HG02885 (cell line): ENCODE measurements at regions not wholly inside any gene's neighbourhood (a gene's known extent, or its start where the extent isn't known, plus 50 kb on each side); places are given as distances from the start of the nearest gene placed in this dataset.
"Not testable (repeated sequence)": the region's sequence is repeated elsewhere in the genome, so short reads cannot be mapped to it uniquely, and the experiment has no call there.

Experiments
- ATAC-seq: cut with Tn5 transposase; IDR thresholded peaks from one replicate; pipeline ENCODE4 v1.9.1; 2021; ENCODE audit warnings: mild to moderate bottlenecking; ENCODE audit not compliant: unreplicated experiment, poor library complexity

DNA sequence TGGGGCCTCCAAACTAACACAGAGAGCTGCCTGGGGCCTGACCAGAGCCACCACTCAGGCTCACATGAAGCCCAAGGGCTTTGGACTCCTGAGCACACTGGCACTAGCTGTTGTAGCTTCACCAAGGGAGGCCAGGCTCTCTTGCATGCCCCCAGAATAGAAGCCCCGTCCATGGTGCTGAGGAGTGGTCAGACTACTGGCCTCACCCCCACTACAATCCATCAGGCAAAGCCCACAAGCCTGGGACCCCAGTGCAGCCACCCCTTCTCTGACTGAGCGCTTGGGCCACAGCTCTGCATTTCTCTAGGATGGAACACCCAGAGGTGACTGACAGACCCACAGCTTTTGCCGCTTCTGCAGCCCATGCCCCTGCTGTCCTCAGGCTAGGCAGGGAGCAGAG lies 180.8 kb downstream of the PYDC2 start:
- no peak for ATAC-seq

DNA sequence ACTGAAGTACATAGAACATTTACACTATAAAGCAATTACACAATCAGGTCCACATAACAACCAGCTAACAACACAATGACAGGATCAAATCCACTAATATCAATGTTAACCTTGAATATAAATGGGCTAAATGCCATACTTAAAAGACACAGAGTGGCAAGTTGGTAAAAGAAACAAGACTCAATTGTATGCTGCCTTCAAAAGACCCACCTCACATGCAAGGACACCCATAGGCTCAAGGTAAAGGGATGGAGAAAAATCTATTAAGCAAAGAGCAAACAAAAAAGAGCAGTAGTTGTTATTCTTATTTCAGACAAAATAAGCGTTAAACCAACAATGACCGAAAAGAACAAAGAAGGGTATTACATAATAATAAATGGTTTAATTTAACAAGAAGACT lies 183.3 kb downstream of the PYDC2 start:
- no peak for ATAC-seq

DNA sequence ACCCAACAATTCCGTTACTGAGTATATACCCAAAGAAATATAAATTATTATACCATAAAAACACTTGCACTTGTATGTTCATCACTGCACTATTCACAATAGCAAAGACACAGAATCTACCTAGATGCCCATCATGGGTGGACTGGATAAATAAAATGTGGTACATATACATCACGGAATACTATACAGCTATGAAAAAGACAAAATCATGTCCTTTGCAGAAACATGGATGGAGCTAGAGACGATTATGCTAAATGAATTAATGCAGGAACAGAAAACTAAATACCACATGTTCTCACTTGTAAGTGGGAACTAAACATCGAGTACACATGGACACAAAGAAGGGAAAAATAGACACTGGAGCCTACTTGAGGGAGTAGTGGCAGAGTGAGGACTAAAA lies 185.3 kb downstream of the PYDC2 start:
- ATAC-seq: no peak

DNA sequence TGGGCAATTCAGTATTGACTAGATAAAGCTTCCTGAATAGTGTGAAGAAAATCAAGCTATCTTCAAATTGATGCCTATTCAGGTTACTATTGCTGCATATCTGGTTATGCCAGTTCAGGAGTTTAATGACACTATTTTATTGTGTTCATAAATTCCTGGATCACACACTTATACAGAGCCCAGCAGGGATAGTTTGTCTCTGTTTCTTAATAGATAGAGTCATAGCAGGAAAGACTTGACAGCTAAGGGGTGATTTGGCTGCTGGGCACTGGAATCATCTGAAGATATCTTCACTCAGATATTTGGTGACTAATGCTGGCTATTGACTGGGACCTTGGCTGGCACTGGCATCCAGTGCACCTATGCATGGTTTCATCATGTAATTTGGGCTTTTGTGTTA lies 187.8 kb downstream of the PYDC2 start:
- ATAC-seq: no peak

DNA sequence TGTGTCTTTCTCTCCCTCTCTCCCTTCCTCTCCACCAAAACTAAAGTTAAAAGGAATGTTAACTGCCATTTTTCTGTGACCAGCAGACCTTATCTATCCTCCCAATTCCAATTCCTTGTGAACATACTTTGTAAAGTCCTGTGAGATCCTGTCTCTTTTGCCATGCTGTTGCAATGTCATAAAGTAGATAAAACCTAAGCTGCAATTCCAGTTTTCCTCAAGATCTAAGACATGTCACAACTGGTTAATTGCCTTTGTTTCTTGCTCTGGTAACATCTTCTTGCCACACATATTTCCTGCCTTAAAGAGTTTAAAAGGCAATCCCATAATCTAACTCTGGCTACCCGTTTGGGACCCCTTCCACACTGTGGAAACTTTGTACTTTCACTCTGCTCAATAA lies 188.7 kb downstream of the PYDC2 start:
- ATAC-seq: no peak

DNA sequence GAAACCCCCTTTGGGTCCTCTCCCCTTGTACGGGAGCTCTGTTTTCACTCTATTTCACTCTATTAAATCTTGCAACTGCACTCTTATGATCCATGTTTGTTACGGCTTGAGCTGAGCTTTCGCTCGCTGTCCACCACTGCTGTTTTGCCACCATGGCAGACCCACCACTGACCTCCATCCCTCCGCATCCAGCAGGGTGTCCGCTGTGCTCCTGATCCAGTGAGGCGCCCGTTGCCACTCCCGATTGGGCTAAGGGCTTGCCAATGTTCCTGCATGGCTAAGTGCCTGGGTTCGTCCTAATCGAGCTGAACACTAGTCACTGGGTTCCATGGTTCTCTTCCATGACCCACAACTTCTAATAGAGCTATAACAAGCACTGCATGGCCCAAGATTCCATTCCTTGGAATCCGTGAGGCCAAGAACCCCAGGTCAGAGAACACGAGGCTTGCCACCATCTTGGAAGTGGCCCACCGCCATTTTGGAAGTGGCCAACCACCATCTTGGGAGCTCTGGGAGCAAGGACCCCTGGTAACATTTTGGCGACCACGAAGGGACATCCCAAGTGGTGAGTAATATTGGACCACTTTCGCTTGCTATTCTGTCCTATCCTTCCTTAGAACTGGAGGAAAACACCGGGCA lies 197.9 kb downstream of the PYDC2 start:
- not testable (repeated sequence) for ATAC-seq

DNA sequence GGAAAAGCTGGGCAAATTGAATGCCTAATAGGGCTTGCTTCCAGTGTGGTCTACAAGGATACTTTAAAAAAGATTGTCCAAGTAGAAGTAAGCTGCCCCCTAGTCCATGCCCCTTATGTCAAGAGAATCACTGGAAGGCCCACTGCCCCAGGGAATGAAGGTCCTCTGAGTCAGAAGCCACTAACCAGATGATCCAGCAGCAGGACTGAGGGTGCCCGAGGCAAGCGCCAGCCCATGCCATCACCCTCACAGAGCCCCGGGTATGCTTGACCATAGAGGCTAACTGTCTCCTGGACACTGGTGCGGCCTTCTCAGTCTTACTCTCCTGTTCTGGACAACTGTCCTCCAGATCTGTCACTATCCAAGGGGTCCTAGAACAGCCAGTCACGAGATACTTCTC lies 201.2 kb downstream of the PYDC2 start:
- not testable (repeated sequence) for ATAC-seq

DNA sequence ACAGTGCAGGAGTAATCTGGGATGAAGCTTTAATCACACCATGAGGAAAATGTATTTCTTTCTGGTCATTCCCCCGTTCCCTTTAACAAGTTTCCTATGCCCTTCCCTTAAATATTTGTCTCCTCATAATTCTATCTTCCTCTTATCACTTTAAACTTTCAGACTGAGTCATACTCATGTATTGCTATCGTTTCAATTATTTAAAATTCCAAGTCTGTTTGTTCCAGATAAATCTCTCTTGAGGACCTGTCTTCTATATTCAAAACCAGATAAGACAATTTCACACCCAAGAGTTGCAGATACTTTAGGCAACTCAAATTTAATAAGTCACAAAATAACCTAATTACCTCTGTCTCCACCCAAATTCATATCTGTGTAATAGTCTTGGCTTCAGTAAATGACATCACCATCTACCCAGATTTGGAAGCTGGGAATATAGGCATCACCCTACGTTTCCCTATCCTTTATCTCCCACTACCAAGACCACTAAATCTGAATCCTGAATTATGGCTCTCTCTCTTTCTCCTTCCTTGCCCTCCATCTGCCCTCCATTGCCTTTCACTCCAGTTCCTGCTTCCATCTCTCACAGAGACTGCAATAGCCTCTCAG lies 220.1 kb downstream of the PYDC2 start:
- no peak for ATAC-seq

DNA sequence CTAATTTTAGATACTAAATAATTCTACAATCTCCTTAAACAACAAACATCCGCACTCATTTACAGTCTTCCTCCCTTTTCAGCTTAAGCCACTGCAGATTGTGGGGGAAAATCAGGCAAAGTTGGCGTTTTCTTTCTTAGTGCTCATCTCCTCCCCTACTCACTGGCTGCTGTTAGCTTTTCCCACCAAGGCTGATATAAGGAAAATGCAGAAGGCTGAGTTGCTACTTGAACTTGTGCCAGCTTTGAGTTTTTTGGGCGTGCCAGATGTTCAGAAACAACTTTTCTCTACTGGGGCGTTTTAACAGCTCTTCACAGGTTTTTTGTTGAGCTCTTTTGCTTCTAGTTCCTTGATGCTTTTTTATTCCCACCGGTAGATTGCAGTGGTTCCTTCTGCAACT lies 222.0 kb downstream of the PYDC2 start:
- ATAC-seq: no peak

DNA sequence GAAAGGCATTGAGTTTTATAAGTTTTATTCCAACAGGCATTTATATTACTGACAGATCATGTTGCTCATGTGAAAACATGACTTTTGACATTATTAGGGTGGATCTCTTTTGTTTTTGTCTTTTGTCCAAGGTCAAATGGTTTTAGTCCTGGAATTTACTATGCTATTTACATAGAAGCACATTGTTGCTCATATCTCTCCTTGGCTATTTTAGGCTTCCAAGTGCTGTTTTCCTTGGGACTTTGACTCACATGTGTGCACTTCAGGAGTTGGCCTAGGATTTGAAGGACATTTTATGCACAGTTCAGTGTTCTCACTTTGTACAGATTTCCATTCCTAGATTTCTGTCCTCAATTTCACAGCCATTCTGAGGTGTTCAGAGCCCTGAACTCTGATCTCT lies 225.7 kb downstream of the PYDC2 start:
- ATAC-seq: no peak

DNA sequence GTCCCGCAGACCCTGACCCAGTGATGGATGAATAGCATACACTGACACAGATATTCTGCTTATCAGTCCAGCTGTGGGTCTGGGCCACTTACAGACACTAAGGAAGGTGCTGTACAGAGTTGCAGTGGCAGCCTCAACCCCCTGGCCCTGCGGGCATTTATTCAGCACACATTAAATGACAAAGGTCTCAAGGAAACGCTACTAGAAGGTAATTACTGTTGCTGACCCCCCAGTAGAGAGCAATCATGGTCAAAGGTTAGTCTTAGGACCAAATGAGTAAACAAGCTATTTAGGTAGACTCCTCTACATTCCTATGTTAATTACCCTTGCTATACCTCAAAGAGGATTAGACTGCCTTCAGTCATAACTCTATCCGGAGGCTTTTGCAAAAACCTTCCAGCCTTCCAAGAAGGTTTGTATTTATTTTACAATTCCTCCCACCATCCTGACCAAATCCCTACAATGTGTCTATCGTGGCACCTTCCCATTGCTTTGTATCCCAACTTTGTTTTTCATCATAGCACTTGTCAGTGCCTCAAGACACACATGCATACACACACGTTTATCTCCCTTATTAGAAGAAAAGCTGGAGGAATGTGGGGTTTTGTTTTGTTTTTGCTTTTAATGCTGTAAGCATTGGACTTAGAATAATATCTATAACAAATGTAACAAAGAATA lies 227.9 kb downstream of the PYDC2 start:
- ATAC-seq: no peak

DNA sequence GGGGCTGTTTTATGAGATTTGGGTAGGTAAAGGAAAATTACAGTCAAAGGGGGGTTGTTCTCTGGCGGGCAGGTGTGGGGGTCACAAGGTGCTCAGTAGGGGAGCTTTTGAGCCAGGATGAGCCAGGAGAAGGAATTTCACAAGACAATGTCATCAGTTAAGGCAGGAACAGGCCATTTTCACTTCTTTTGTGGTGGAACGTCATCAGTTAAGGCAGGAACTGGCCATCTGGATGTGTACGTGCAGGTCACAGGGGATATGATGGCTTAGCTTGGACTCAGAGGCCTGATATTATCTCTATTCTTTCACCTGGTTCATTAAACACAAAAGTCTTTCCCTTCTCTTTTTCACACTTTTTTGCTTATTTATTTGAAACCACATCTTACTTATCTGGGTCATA lies 230.2 kb downstream of the PYDC2 start:
- ATAC-seq: not testable (repeated sequence)

DNA sequence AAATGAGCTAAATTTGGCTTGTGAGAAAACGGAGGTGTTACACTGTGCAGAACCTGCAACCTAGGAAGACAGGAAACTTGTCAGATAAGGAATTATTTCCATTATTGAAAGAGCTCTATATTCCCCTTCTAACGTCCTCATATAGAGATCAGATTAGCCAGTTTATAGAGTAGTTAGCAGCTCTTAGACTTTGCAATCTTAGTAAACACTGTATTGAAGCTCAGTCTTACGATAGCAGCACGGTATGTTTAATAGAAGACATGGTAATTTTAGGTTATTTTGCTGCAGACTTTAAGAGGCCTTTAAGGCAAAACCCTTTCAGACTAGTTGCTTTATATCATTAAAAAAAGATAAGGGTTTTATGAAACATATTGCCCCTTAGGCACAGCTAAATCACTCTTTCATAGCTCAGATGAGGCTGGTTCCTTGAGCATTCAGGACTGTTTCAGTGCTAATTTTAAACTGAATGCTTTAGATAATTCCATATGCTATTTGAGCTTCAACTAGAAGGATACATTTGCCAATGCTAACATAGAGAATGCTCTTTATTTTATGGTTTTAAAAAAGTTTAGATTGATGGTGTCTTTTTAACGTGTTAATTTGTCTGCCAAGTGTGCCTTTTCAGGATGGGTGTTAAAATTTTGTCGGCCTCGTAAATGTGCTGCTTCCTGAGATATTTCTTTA lies 234.3 kb downstream of the PYDC2 start:
- ATAC-seq: no peak

DNA sequence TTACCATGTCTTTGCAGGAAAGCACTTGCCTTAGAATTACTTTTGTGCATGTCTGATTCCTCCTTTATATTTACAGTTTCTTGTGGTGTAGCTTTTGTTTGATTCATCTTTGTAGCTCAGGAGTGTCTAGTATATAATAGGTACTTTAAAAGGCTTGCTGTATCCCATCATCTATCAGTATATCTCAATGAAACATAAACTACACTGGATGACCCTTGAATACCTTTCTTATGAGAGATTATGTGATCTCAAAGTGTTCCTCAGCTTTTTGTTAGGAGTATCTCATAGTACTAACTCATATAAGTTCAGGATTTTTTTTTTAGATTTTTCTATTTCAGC lies 234.8 kb downstream of the PYDC2 start:
- ATAC-seq: no peak

DNA sequence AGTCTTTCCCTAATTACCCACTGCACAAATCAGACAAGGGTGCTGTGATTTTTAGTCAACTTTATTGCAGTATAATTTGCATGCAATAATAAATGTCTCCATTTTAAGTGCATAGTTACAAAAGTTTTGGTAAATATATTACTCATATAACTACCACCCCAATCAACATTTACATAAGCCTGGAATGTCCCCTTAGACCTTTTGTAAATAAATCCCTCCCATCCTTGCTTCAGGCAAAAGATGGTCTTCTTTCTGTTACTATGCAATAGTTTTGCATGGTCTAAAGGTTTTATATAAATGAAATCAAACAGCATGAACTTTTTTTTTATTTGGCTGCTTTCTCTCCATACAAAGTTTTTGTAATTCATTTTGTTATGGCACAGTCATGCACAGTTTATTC lies 235.4 kb downstream of the PYDC2 start:
- ATAC-seq: no peak

DNA sequence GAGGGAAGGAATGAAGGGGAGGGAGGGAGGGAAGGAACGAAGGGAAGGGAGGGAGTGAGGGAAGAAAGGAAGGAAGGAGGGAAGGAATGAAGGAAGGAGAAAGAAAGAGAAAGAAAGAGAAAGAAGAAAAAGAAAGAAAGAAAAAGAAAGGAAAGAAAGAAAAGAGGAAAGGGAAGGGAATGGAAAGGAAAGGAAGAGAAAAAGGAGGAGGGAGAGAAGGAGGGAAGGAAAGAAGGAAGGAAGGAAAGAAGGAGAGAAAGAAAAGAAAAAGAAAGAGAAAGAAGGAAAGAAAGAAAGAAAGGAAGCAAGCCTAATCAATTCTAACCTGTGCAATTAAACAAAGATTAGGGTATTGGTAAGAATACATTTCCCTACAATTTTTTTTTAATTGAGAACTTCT lies 238.6 kb downstream of the PYDC2 start:
- ATAC-seq: no peak

DNA sequence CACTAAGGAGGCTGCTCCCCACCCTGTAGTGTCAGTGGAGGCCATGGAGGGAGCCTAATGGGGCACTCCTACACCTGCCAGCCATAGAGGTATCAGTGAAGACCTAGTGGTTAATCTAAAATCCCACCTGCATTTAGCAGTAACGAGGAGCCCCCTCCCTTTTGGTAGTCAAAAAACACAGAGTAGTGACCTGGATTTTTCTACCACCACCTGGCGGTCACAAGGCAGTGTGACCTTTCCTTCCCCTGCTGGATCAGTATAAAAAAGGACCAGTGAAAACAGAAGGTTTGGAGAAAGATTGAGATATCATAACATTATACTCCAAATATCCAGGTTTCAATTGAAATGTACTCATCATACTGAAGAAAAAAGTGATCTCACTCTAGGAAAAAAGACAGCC lies 241.2 kb downstream of the PYDC2 start:
- no peak for ATAC-seq

DNA sequence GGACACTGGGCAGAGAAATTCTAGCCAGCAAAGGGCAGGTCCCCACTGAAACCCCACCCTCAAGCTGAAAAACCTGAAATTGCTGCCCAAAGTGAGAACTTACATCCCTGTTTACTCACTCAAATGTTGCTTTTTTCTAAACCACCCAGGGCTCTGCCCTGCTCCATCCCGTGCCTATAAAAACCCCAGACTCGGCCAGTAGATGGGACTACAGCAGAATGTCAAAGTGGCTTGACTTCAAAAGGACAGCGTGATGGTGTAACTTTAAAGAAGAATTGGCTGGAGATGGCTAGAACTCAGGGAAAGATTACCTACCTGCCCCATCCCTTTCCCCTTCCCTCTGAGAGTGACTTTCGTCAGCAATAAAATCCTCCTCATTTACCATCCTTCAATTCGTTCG lies 246.9 kb downstream of the PYDC2 start:
- no peak for ATAC-seq

DNA sequence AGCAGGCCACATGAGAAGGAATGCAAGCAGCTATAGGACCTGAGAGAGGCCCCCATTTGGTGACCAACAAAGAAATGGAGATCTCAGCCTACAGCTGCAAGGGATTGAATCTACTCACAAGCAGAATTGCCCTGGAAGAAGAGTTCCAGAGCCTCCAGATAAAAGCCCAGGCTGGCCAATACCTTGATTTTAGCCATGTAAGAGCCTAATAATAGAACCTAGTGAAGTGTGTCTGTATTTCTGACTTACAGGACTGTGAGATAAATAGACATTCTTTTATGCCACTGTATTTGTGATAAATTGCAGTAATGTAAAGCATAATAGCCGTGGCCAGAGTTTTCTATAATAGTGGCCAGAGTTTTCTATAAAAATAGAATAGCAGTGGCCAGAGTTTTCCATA lies 254.6 kb downstream of the PYDC2 start:
- ATAC-seq: no peak

DNA sequence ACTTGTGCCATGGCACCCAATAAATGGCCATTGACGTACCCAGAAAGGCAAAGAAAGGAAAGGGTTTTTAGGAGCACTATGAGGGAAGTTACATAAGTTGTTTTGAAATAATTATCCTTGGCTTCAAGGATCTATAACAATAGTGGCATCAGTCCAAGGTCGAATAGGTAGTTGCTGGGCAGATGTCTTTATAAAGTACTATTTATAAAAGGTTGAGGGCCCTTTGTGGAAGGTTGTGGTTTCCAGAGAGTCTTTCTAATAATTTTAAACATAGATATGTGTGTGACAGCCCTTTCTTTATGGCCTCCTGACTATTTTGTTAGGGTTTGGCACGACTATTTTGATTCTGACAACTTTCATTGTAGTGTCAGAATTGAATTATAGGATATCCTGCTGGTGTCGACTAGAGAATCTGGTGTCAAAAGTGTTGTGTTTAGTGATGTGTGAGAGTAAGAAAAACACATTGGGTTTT lies 260.5 kb downstream of the PYDC2 start:
- no peak for ATAC-seq

DNA sequence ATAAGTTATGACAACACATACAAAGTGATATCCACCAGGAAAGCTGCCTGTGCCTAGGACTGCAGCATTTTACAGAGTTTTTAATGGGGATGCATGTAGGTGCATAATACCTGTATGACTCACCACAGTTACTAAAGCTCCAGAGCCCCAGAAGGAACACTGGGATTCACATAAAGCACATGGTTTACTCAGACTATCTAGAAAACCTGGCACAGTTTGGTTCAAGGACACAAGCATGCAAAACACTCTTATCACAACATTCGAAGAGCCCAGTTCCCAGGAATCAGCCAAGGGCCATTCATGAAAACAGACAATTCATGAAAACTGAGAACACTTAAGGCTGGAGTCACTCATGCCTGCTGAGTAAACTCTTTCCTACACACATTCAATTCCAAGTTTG lies 261.0 kb downstream of the PYDC2 start:
- no peak for ATAC-seq
